IMR-90 (cell line): ENCODE measurements at regions not wholly inside any gene's neighbourhood (a gene's known extent, or its start where the extent isn't known, plus 50 kb on each side); places are given as distances from the start of the nearest gene placed in this dataset.

Experiments used
- BHLHE40 ChIP-seq: fragments of 150-350 bp; IDR thresholded peaks from 2 replicates; pipeline ENCODE4 v1.6.1; 2016; ENCODE audit warnings: mild to moderate bottlenecking, low read depth, low read length
- CTCF ChIP-seq: conservative IDR thresholded peaks from 2 replicates; pipeline ENCODE4 v1.5.1; 2012; ENCODE audit warnings: mild to moderate bottlenecking, low read depth, low read length, improper control_type of control experiment
- MAFK ChIP-seq: IDR thresholded peaks from 2 replicates; pipeline ENCODE4 v1.6.1; 2012; ENCODE audit warnings: low read depth, low read length, improper control_type of control experiment
- MXI1 ChIP-seq: IDR thresholded peaks from 2 replicates; pipeline ENCODE4 v1.6.1; 2012; ENCODE audit warnings: low read depth, mild to moderate bottlenecking, low read length, moderate library complexity, borderline replicate concordance
- POLR2A ChIP-seq: IDR thresholded peaks from 2 replicates; pipeline ENCODE4 v1.6.1; 2012; ENCODE audit warnings: mild to moderate bottlenecking, low read depth, low read length
- RFX5 ChIP-seq: IDR thresholded peaks from 2 replicates; pipeline ENCODE4 v1.8.0; 2012; ENCODE audit warnings: low read depth, mild to moderate bottlenecking, low read length, moderate library complexity
- SMC3 ChIP-seq: fragments of 150-350 bp; IDR thresholded peaks from 2 replicates; pipeline ENCODE4 v1.6.1; 2016; ENCODE audit warnings: low read depth, mild to moderate bottlenecking, antibody characterized with exemption, low read length, moderate library complexity
- USF2 ChIP-seq: fragments of 150-350 bp; IDR thresholded peaks from 2 replicates; pipeline ENCODE4 v1.6.1; 2017; ENCODE audit warnings: mild to moderate bottlenecking, antibody characterized with exemption, low read length, low read depth

GRCh38 chr2:153360239-153360638 lies 118.3 kb downstream of the RPRM start:
- TF ChIP-seq USF2 = no peak
- TF ChIP-seq MXI1 = no peak
- no peak for TF ChIP-seq CTCF
- TF ChIP-seq POLR2A = no peak
- TF ChIP-seq RFX5 = no peak
- TF ChIP-seq SMC3 = no peak
- TF ChIP-seq MAFK = no peak
- TF ChIP-seq BHLHE40 = no peak
